Sigmoid colon (tissue), 6 donors: ENCODE measurements at regions not wholly inside any gene's neighbourhood (a gene's known extent, or its start where the extent isn't known, plus 50 kb on each side); places are given as distances from the start of the nearest gene placed in this dataset.

ENCODE experiments used
- DNase-seq: peaks from one replicate; pipeline ENCODE4 v3.0.0-alpha.2; 2019
- H3K27ac ChIP-seq, 4 donors: fragments of 200-600 bp; sonication (generic); one replicate each; pipeline ENCODE4 v1.5.1; 2016 to 2019; ENCODE audit warnings: mild to moderate bottlenecking in 1 of 4
- H3K27me3 ChIP-seq, 3 donors: fragments of 200-600 bp; sonication (generic); one replicate each; pipeline ENCODE4 v1.5.1; 2019; ENCODE audit warnings: mild to moderate bottlenecking in 1 of 3
- H3K36me3 ChIP-seq, 4 donors: fragments of 200-600 bp; sonication (generic); one replicate each; pipeline ENCODE4 v1.5.1; 2016 to 2019
- H3K4me1 ChIP-seq, 4 donors: fragments of 200-600 bp; sonication (generic); one replicate each; pipeline ENCODE4 v1.5.1; 2017 to 2019
- H3K4me3 ChIP-seq, 4 donors: fragments of 200-600 bp; sonication (generic); one replicate each; pipeline ENCODE4 v1.5.1; 2017 to 2019; ENCODE audit warnings: mild to moderate bottlenecking in 2 of 4, moderate library complexity in 1 of 4
- H3K9me3 ChIP-seq, 4 donors: fragments of 200-600 bp in 3 of 4; sonication (generic) in 3 of 4; one replicate each; pipeline versions ENCODE4 v1.5.1 to v1.6.1; 2013 to 2019
- CTCF ChIP-seq, 4 experiments: fragments of 450-650 bp in 3 of 4; fragments of 200-600 bp in 1 of 4; IDR thresholded peaks; one replicate each; pipeline ENCODE4 v1.5.1; 2016 to 2019; ENCODE audit warnings: antibody characterized with exemption in 4 of 4, mild to moderate bottlenecking in 3 of 4, moderate library complexity in 2 of 4
- EP300 ChIP-seq, 4 donors: sonication (generic); formaldehyde crosslinking; IDR thresholded peaks; one replicate each; pipeline ENCODE4 v1.6.1; 2017; ENCODE audit warnings: antibody characterized with exemption in 4 of 4
- POLR2A ChIP-seq, 2 donors: fragments of 450-650 bp; IDR thresholded peaks; one replicate each; pipeline ENCODE4 v1.6.1; 2016; ENCODE audit warnings: antibody characterized with exemption in 2 of 2, mild to moderate bottlenecking in 2 of 2, moderate library complexity in 2 of 2
- POLR2AphosphoS5 ChIP-seq, 4 donors: sonication (generic); formaldehyde crosslinking; IDR thresholded peaks; one replicate each; pipeline ENCODE4 v1.6.1; 2017; ENCODE audit warnings: antibody characterized with exemption in 4 of 4
- WGBS, 2 donors: extraction: QIAGEN DNeasy Blood & Tissue Kit; methylation state at CpG; one replicate each; pipeline ENCODE4 v1.1.7; 2013; 5-methylcytosine and 5-hydroxymethylcytosine counted together
- intact Hi-C: fragments of 100-400 bp; cut with DNase I; formaldehyde crosslinking; loops from one replicate; pipeline ENCODE4 v1.15.1; 2023
- donor health status: healthy with polysubstance abuse.
- donor health status: healthy.

GRCh38 chr6:145141572-145141971, 593.7 kb downstream of the EPM2A start:
- Histone ChIP-seq H3K27me3 (no peaks in the 10 kb centered on the region), H3K4me3 (no peak overlapping the region), H3K27ac (no peak overlapping the region), H3K4me1 (no peaks in the 10 kb centered on the region), H3K36me3 (no peaks in the 10 kb centered on the region), H3K9me3 (no peaks in the 10 kb centered on the region)
- TF ChIP-seq POLR2A (IDR thresholded peaks at IDR 0.05) = no peak
- TF ChIP-seq POLR2AphosphoS5 (IDR thresholded peaks at IDR 0.05) = no peak
- TF ChIP-seq CTCF (IDR thresholded peaks at IDR 0.05) = no peak
- no peak for TF ChIP-seq EP300 (IDR thresholded peaks at IDR 0.05)
- no peak for DNase-seq
- intact Hi-C loops = no loop called here

DNA sequence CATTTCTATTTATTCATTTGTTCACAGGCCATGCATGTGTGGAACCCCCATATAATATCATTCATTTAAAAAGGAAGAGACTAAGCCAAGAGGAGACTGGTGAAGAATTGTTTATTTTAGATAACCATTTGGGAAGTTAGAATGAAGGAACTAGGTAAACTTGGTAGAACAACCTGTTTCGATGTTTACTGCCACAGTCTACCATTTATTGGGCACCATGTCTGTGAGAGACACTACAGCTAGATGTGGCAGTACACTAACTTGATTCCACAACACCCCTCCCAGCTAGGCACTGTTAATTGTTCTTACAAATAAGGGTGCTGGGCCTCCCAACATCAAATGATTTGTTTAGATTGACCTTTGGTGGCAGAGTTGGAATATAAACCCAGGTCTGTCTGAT, 592.4 kb downstream of the EPM2A start:
- H3K4me3 ChIP-seq = no peak overlapping the region
- H3K4me1 ChIP-seq = peaks cover 0 to under 1% (median 0%) of the 10 kb centered on the region in 4 donors
- no peak for TF ChIP-seq POLR2A (IDR thresholded peaks at IDR 0.05)
- DNase-seq = no peak
- H3K36me3 ChIP-seq = no peaks in the 10 kb centered on the region
- H3K27ac ChIP-seq = no peak overlapping the region
- no peaks in the 10 kb centered on the region for H3K27me3 ChIP-seq
- 55 to 80% methylated on average over 1 of the region's 1 CpG for WGBS, 2 donors
- H3K9me3 ChIP-seq = no peaks in the 10 kb centered on the region
- intact Hi-C loops = no loop called here

GRCh38 chr6:145143379-145143778, 591.9 kb downstream of the EPM2A start:
- TF ChIP-seq POLR2A (IDR thresholded peaks at IDR 0.05) (no peak), POLR2AphosphoS5 (IDR thresholded peaks at IDR 0.05) (no peak), EP300 (IDR thresholded peaks at IDR 0.05) (no peak), CTCF (IDR thresholded peaks at IDR 0.05) (no peak)
- Histone ChIP-seq H3K4me1 (peaks cover 0 to 5% (median 0%) of the 10 kb centered on the region in 4 donors), H3K4me3 (no peak overlapping the region), H3K27ac (no peak overlapping the region), H3K9me3 (no peaks in the 10 kb centered on the region), H3K27me3 (no peaks in the 10 kb centered on the region), H3K36me3 (no peaks in the 10 kb centered on the region)
- no peak for DNase-seq
- intact Hi-C loops = no loop called here
- WGBS, 2 donors = 92 to 94% methylated on average over 3 of the region's 3 CpGs

GRCh38 chr6:145147559-145147958, 587.8 kb downstream of the EPM2A start:
- Histone ChIP-seq H3K27ac (no peak overlapping the region), H3K4me1 (peaks cover 0 to 23% (median 8%) of the 10 kb centered on the region in 4 donors), H3K9me3 (no peaks in the 10 kb centered on the region), H3K27me3 (no peaks in the 10 kb centered on the region), H3K36me3 (no peaks in the 10 kb centered on the region), H3K4me3 (no peak overlapping the region)
- intact Hi-C loops = no loop called here
- no peak for TF ChIP-seq CTCF (IDR thresholded peaks at IDR 0.05)
- TF ChIP-seq POLR2AphosphoS5 (IDR thresholded peaks at IDR 0.05) = no peak
- no peak for TF ChIP-seq POLR2A (IDR thresholded peaks at IDR 0.05)
- no peak for TF ChIP-seq EP300 (IDR thresholded peaks at IDR 0.05)
- no peak for DNase-seq

DNA sequence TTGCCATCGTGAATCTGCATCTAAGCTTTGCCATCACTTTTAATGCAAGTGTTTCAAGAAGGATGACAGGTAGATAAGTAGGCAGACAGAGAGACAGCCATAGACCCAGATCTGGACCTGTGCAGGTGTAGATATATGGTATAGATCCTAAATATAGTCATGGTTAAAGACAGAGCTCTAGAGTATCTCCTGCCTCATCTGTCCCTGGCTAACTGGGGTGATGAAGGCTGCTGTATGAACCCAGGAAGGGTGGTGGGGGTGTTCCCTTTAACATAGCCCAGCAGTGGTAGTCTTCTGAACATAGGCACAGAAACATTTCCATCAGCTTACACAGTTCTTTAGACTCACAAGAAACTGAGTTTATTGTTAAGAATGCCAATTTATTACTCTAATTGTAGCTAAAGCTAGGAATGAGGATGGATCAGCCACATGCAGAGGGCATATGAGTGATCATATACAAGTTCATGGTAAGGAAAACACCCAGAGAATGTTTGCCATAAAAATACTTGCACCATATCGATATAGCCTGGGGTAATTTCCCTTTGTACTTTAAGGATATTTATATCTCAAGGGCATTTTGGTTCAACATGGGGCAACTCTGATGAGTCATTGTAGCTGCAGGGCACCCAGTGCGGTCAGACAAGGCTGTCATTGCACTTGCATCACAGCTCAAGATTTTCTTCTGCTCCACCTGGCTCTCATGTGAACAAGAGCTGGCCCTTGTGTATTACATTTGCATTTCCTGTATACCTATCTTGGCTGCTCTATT, 587.2 kb downstream of the EPM2A start:
- H3K27me3 ChIP-seq = no peaks in the 10 kb centered on the region
- no peaks in the 10 kb centered on the region for H3K36me3 ChIP-seq
- 50 to 73% methylated on average over 3 of the region's 3 CpGs for WGBS, 2 donors
- TF ChIP-seq CTCF (IDR thresholded peaks at IDR 0.05) (no peak), POLR2A (IDR thresholded peaks at IDR 0.05) (no peak), EP300 (IDR thresholded peaks at IDR 0.05) (no peak), POLR2AphosphoS5 (IDR thresholded peaks at IDR 0.05) (no peak)
- H3K9me3 ChIP-seq = no peaks in the 10 kb centered on the region
- intact Hi-C loops = no loop called here
- peak overlapping the region in 1 of 4 donors; percentile 27 for H3K27ac ChIP-seq
- no peak for DNase-seq
- H3K4me3 ChIP-seq = no peak overlapping the region
- peaks cover 0 to 23% (median 8%) of the 10 kb centered on the region in 4 donors for H3K4me1 ChIP-seq
